HEK293T (cell line): ENCODE measurements at regions not wholly inside any gene's neighbourhood (a gene's known extent, or its start where the extent isn't known, plus 50 kb on each side); places are given as distances from the start of the nearest gene placed in this dataset.

ENCODE experiments used
- CTBP1 ChIP-seq: fragments of 450-650 bp; IDR thresholded peaks from 2 replicates; pipeline ENCODE4 v1.6.1; 2016; ENCODE audit warnings: borderline replicate concordance
- FOXK2 ChIP-seq: fragments of 450-650 bp; IDR thresholded peaks from 2 replicates; pipeline ENCODE4 v1.6.1; 2016; ENCODE audit warnings: mild to moderate bottlenecking
- SP1 ChIP-seq: fragments of 450-650 bp; IDR thresholded peaks from 2 replicates; pipeline ENCODE4 v1.6.1; 2017

- no peak for TF ChIP-seq SP1
- TF ChIP-seq FOXK2: no peak
- TF ChIP-seq CTBP1: no peak
Observed at GRCh38 chr5:166399781-166400180, 1891.7 kb upstream of the WWC1 start.
